Trophoblast cell (in vitro differentiated cells and primary cell): ENCODE measurements at regions not wholly inside any gene's neighbourhood (a gene's known extent, or its start where the extent isn't known, plus 50 kb on each side); places are given as distances from the start of the nearest gene placed in this dataset.

Experiments used
- DNase-seq, 2 donors: peaks; one replicate each; pipeline ENCODE4 v3.0.0-alpha.2; 2016
- H2AFZ ChIP-seq: 2 replicates; pipeline ENCODE4 v1.6.1; 2013; ENCODE audit warnings: low read length, moderate library complexity, mild to moderate bottlenecking; ENCODE audit not compliant: insufficient read depth, poor library complexity
- H2AK5ac ChIP-seq: 2 replicates; pipeline ENCODE4 v1.6.1; 2013; ENCODE audit warnings: mild to moderate bottlenecking, low read length
- H2BK120ac ChIP-seq: 2 replicates; pipeline ENCODE4 v1.6.1; 2013; ENCODE audit warnings: low read length, mild to moderate bottlenecking, moderate library complexity; ENCODE audit not compliant: insufficient read depth, poor library complexity
- H2BK12ac ChIP-seq: 2 replicates; pipeline ENCODE4 v1.6.1; 2013; ENCODE audit warnings: mild to moderate bottlenecking, low read length, moderate library complexity
- H2BK5ac ChIP-seq: 2 replicates; pipeline ENCODE4 v1.6.1; 2013; ENCODE audit warnings: low read length, low read depth, moderate library complexity, mild to moderate bottlenecking; ENCODE audit not compliant: poor library complexity
- H3K14ac ChIP-seq: 2 replicates; pipeline ENCODE4 v1.6.1; 2013; ENCODE audit warnings: mild to moderate bottlenecking, low read length
- H3K18ac ChIP-seq: 2 replicates; pipeline ENCODE4 v1.6.1; 2013; ENCODE audit warnings: mild to moderate bottlenecking, low read length
- H3K23ac ChIP-seq: 2 replicates; pipeline ENCODE4 v1.6.1; 2013; ENCODE audit warnings: low read length
- H3K27ac ChIP-seq: 2 replicates; pipeline ENCODE4 v1.5.1; 2013; ENCODE audit warnings: low read depth, mild to moderate bottlenecking, inconsistent platforms, low read length, moderate library complexity
- H3K27me3 ChIP-seq: 2 replicates; pipeline ENCODE4 v1.6.1; 2013; ENCODE audit warnings: inconsistent platforms, mild to moderate bottlenecking, low read length, moderate library complexity; ENCODE audit not compliant: insufficient read depth
- H3K36me3 ChIP-seq, 2 experiments: 1 replicate in 1 of 2; 2 replicates in 1 of 2; pipeline ENCODE4 v1.6.1; 2013; ENCODE audit warnings: low read length in 2 of 2, mild to moderate bottlenecking in 2 of 2, moderate library complexity in 1 of 2; ENCODE audit not compliant: insufficient read depth in 2 of 2, control insufficient read depth in 1 of 2
- H3K4ac ChIP-seq: 2 replicates; pipeline ENCODE4 v1.6.1; 2013; ENCODE audit warnings: low read depth, mild to moderate bottlenecking, low read length, moderate library complexity
- H3K4me1 ChIP-seq, 2 experiments: 1 replicate in 1 of 2; 2 replicates in 1 of 2; pipeline ENCODE4 v1.6.1; 2013; ENCODE audit warnings: low read length in 2 of 2, mild to moderate bottlenecking in 2 of 2, moderate library complexity in 1 of 2; ENCODE audit not compliant: insufficient read depth in 2 of 2, control insufficient read depth in 1 of 2
- H3K4me2 ChIP-seq: 2 replicates; pipeline ENCODE4 v1.6.1; 2013; ENCODE audit warnings: inconsistent platforms, mild to moderate bottlenecking, low read length, moderate library complexity
- H3K4me3 ChIP-seq: 2 replicates; pipeline ENCODE4 v1.5.1; 2013; ENCODE audit warnings: mild to moderate bottlenecking, low read depth, low read length, inconsistent platforms
- H3K79me1 ChIP-seq: one replicate; pipeline ENCODE4 v1.6.1; 2013; ENCODE audit warnings: low read length
- H3K79me2 ChIP-seq: 2 replicates; pipeline ENCODE4 v1.6.1; 2013; ENCODE audit warnings: low read length, mild to moderate bottlenecking; ENCODE audit not compliant: control insufficient read depth, insufficient read depth, poor library complexity
- H3K9ac ChIP-seq: 2 replicates; pipeline ENCODE4 v1.6.1; 2013; ENCODE audit warnings: mild to moderate bottlenecking, low read length
- H3K9me3 ChIP-seq: 2 replicates; pipeline ENCODE4 v1.6.1; 2013; ENCODE audit warnings: low read depth, mild to moderate bottlenecking, control low read depth, inconsistent platforms, low read length; ENCODE audit not compliant: insufficient read depth
- H4K12ac ChIP-seq: 2 replicates; pipeline ENCODE4 v1.6.1; 2013; ENCODE audit warnings: low read depth, mild to moderate bottlenecking, low read length, moderate library complexity
- H4K8ac ChIP-seq: 2 replicates; pipeline ENCODE4 v1.6.1; 2013; ENCODE audit warnings: low read depth, mild to moderate bottlenecking, low read length, moderate library complexity
- H4K91ac ChIP-seq: one replicate; pipeline ENCODE4 v1.6.1; 2013; ENCODE audit warnings: low read depth, mild to moderate bottlenecking, low read length, moderate library complexity
- WGBS: extraction: QIAGEN DNeasy Blood & Tissue Kit; methylation state at CpG from one replicate; pipeline ENCODE4 v1.1.7; 2013; ENCODE audit warnings: missing lambda C conversion rate; ENCODE audit not compliant: insufficient read length, insufficient coverage; ENCODE audit errors: extremely low coverage; 5-methylcytosine and 5-hydroxymethylcytosine counted together

GRCh38 chr16:51722467-51722866 lies 571.4 kb upstream of the SALL1 start:
- Histone ChIP-seq H3K4me1 (no peaks in the 10 kb centered on the region), H2AK5ac (no peak overlapping the region), H4K8ac (no peak overlapping the region), H3K79me2 (no peaks in the 10 kb centered on the region), H2BK120ac (no peak overlapping the region), H3K4me2 (no peak overlapping the region), H3K4ac (no peak overlapping the region), H3K27ac (no peak overlapping the region), H4K12ac (no peak overlapping the region), H2AFZ (no peak overlapping the region), H3K14ac (no peak overlapping the region), H3K9ac (no peak overlapping the region), H3K18ac (no peak overlapping the region), H3K79me1 (no peaks in the 10 kb centered on the region), H2BK12ac (no peak overlapping the region), H3K27me3 (no peaks in the 10 kb centered on the region), H3K9me3 (no peaks in the 10 kb centered on the region), H3K4me3 (no peak overlapping the region), H2BK5ac (no peak overlapping the region), H3K36me3 (no peaks in the 10 kb centered on the region), H3K23ac (no peak overlapping the region), H4K91ac (no peak overlapping the region)
- no peak for DNase-seq

GRCh38 chr16:51719376-51719775 lies 568.3 kb upstream of the SALL1 start:
- no peak overlapping the region for H3K18ac ChIP-seq
- no peak overlapping the region for H2BK120ac ChIP-seq
- no peaks in the 10 kb centered on the region for H3K27me3 ChIP-seq
- H3K36me3 ChIP-seq = no peaks in the 10 kb centered on the region
- H2AK5ac ChIP-seq = no peak overlapping the region
- no peak overlapping the region for H3K27ac ChIP-seq
- no peaks in the 10 kb centered on the region for H3K4me1 ChIP-seq
- H3K79me2 ChIP-seq = no peaks in the 10 kb centered on the region
- H3K4ac ChIP-seq = no peak overlapping the region
- no peak for DNase-seq
- no peaks in the 10 kb centered on the region for H3K9me3 ChIP-seq
- H2BK5ac ChIP-seq = no peak overlapping the region
- H4K8ac ChIP-seq = no peak overlapping the region
- H2BK12ac ChIP-seq = no peak overlapping the region
- H3K14ac ChIP-seq = no peak overlapping the region
- no peaks in the 10 kb centered on the region for H3K79me1 ChIP-seq
- no peak overlapping the region for H3K4me2 ChIP-seq
- H3K23ac ChIP-seq = no peak overlapping the region
- no peak overlapping the region for H3K9ac ChIP-seq
- WGBS = no CpG with 5 or more reads among the region's 3 CpGs
- H2AFZ ChIP-seq = no peak overlapping the region
- H4K91ac ChIP-seq = no peak overlapping the region
- no peak overlapping the region for H3K4me3 ChIP-seq
- no peak overlapping the region for H4K12ac ChIP-seq

- H4K91ac ChIP-seq = no peak overlapping the region
These were observed 565.1 kb upstream of the SALL1 start for GRCh38 chr16:51716195-51716594.

GRCh38 chr16:51713502-51713901 lies 562.4 kb upstream of the SALL1 start:
- Histone ChIP-seq H2AFZ (no peak overlapping the region), H3K9me3 (peaks cover 3% of the 10 kb centered on the region), H3K4me2 (no peak overlapping the region), H4K91ac (no peak overlapping the region), H3K27ac (no peak overlapping the region), H3K9ac (no peak overlapping the region), H3K79me1 (no peaks in the 10 kb centered on the region), H2BK5ac (no peak overlapping the region), H3K14ac (no peak overlapping the region), H3K4ac (no peak overlapping the region), H4K8ac (no peak overlapping the region), H2BK12ac (no peak overlapping the region), H2AK5ac (no peak overlapping the region), H3K23ac (no peak overlapping the region), H3K79me2 (no peaks in the 10 kb centered on the region), H3K4me3 (no peak overlapping the region), H3K4me1 (no peaks in the 10 kb centered on the region), H3K36me3 (no peaks in the 10 kb centered on the region), H2BK120ac (no peak overlapping the region), H3K18ac (no peak overlapping the region), H4K12ac (no peak overlapping the region), H3K27me3 (no peaks in the 10 kb centered on the region)
- 100% methylated on average over 1 of the region's 2 CpGs for WGBS
- no peak for DNase-seq

More at GRCh38 chr16:51716195-51716594, 565.1 kb upstream of the SALL1 start:
- H2AK5ac ChIP-seq = no peak overlapping the region
- H2BK120ac ChIP-seq = no peak overlapping the region
- H3K4me1 ChIP-seq = no peaks in the 10 kb centered on the region
- no peak overlapping the region for H2BK5ac ChIP-seq
- no peak overlapping the region for H3K4me3 ChIP-seq
- no peak overlapping the region for H4K8ac ChIP-seq
- H3K18ac ChIP-seq = no peak overlapping the region
- no peak overlapping the region for H2AFZ ChIP-seq
- H3K79me1 ChIP-seq = no peaks in the 10 kb centered on the region
- DNase-seq = no peak
- no peaks in the 10 kb centered on the region for H3K79me2 ChIP-seq
- no peak overlapping the region for H3K4ac ChIP-seq
- H3K14ac ChIP-seq = no peak overlapping the region
- H3K9me3 ChIP-seq = no peaks in the 10 kb centered on the region
- H2BK12ac ChIP-seq = no peak overlapping the region
- no peak overlapping the region for H3K23ac ChIP-seq
- H4K12ac ChIP-seq = no peak overlapping the region
- no CpG with 5 or more reads among the region's 1 CpG for WGBS
- H3K27ac ChIP-seq = no peak overlapping the region
- H3K36me3 ChIP-seq = no peaks in the 10 kb centered on the region
- H3K4me2 ChIP-seq = no peak overlapping the region
- H3K9ac ChIP-seq = no peak overlapping the region
- no peaks in the 10 kb centered on the region for H3K27me3 ChIP-seq
